Aorta (tissue), 5 donors: ENCODE measurements at regions not wholly inside any gene's neighbourhood (a gene's known extent, or its start where the extent isn't known, plus 50 kb on each side); places are given as distances from the start of the nearest gene placed in this dataset.

Experiments
- ATAC-seq: fragments of 200-7000 bp; cut with Tn5 transposase; one replicate; pipeline ENCODE4 v1.9.1; 2022; ENCODE audit warnings: moderate library complexity; ENCODE audit not compliant: low FRiP score
- DNase-seq, 2 donors: peaks; one replicate each; pipeline ENCODE4 v3.0.0-alpha.2; 2020
- H3K27ac ChIP-seq, 2 donors: one replicate each; pipeline ENCODE4 v1.5.1; 2013; ENCODE audit warnings: low read length in 2 of 2, mild to moderate bottlenecking in 2 of 2, moderate library complexity in 2 of 2, control low read depth in 1 of 2, inconsistent platforms in 1 of 2, low read depth in 1 of 2
- H3K27me3 ChIP-seq, 2 donors: one replicate each; pipeline ENCODE4 v1.6.1; 2013; ENCODE audit warnings: control low read depth in 1 of 2, low read length in 1 of 2, mild to moderate bottlenecking in 1 of 2, moderate library complexity in 1 of 2; ENCODE audit not compliant: insufficient read depth in 2 of 2, control insufficient read depth in 1 of 2
- H3K36me3 ChIP-seq, 2 donors: one replicate each; pipeline ENCODE4 v1.6.1; 2013; ENCODE audit warnings: control low read depth in 1 of 2, low read length in 1 of 2, mild to moderate bottlenecking in 1 of 2; ENCODE audit not compliant: insufficient read depth in 2 of 2, control insufficient read depth in 1 of 2
- H3K4me1 ChIP-seq, 2 donors: one replicate each; pipeline ENCODE4 v1.6.1; 2013; ENCODE audit warnings: low read length in 2 of 2, control low read depth in 1 of 2, mild to moderate bottlenecking in 1 of 2, moderate library complexity in 1 of 2; ENCODE audit not compliant: insufficient read depth in 2 of 2, control insufficient read depth in 1 of 2
- H3K4me3 ChIP-seq, 2 donors: one replicate each; pipeline ENCODE4 v1.5.1; 2013; ENCODE audit warnings: low read length in 2 of 2, control low read depth in 1 of 2, mild to moderate bottlenecking in 1 of 2
- H3K9me3 ChIP-seq: one replicate; pipeline ENCODE4 v1.6.1; 2013; ENCODE audit warnings: mild to moderate bottlenecking, low read length; ENCODE audit not compliant: control insufficient read depth
- WGBS, 2 donors: extraction: QIAGEN DNeasy Blood & Tissue Kit; methylation state at CpG; one replicate each; pipeline ENCODE4 v1.1.7; 2013; 5-methylcytosine and 5-hydroxymethylcytosine counted together
- intact Hi-C, 2 donors: fragments of 100-400 bp; cut with DNase I; formaldehyde crosslinking; loops; one replicate each; pipeline versions ENCODE4 v1.14.2 to v1.15.0; 2022
- donor health status: healthy with polysubstance abuse.
- donor health status: Bipolar disorder and iron deficiency.
- donor health status: DM: no; HTN: no; CAD: no.
- donor health status: DM: no; HTN: no; CAD: no.
- donor health status: DM: yes; HTN: yes; CAD: no.

DNA sequence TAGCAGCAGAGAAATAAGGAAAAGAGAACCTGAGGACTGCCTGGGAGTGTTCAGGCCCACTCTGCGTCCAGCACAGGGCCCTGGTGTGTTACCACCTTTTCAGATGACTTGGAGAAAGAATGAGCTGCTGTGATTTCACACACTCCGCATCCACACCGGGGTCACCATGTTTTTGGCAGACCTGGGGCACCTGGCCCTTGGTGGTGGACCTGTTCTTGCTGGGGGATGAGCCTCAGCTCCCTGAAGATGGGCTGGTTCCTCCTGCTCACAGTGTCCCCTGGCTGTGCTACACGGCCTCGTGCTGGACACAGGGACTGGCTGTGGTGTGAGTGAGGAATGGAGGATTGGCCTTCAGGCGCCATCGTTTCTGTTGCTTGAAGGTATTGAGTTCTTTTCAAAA is 1381.4 kb downstream of the TBC1D22A start:
- no peaks in the 10 kb centered on the region for H3K27me3 ChIP-seq
- H3K4me1 ChIP-seq = no peaks in the 10 kb centered on the region
- intact Hi-C loops = no loop called here
- 52 to 71% methylated on average over 7 of the region's 7 CpGs for WGBS, 2 donors
- no peaks in the 10 kb centered on the region for H3K9me3 ChIP-seq
- no peaks in the 10 kb centered on the region for H3K36me3 ChIP-seq
- DNase-seq = no peak
- ATAC-seq = no peak
- no peak overlapping the region for H3K4me3 ChIP-seq
- no peak overlapping the region for H3K27ac ChIP-seq

DNA sequence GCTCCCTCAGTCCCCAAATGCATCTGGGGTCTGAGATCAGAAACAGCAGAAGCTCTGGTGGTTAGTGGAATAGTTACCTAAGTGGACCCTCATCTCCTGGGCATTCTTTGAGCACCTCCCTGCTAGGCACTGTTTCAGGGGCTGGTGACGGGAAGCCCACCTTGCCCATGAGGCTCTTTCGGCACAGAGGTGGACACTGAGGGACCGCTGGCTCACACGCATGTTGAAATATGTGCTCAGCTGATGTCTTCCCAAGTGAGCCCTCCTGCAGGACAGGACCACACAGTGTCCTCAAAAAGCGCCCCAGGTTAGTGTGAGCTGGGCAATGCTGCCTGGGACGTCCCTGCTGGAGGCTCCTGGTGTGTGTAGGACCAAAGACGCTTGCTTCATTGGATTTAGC is 1379.9 kb downstream of the TBC1D22A start:
- Histone ChIP-seq H3K36me3 (no peaks in the 10 kb centered on the region), H3K9me3 (no peaks in the 10 kb centered on the region), H3K4me1 (no peaks in the 10 kb centered on the region), H3K4me3 (no peak overlapping the region), H3K27ac (no peak overlapping the region), H3K27me3 (no peaks in the 10 kb centered on the region)
- DNase-seq = no peak
- intact Hi-C loops = no loop called here
- no peak for ATAC-seq
- WGBS, 2 donors = 78 to 84% methylated on average over 7 of the region's 7 CpGs

DNA sequence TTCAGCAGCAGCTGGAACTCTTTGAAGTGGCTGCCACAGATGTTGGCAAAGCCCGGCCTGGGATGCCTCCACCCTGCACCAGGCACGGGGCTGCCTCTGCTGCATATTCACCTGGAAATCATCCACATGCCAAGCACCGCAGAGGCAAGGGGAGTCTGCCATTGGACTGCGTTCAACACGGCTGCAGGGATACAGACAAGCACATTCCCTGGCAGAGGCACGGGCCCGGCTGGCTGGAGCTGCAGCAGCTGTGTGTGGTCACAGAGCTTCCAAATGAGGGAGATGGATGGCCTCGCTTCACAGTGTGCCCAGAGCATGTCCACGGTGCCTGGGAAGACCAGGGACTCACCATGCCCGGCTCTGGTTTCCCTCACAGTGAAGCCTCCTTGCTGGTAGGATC is 1378.9 kb downstream of the TBC1D22A start:
- intact Hi-C loops = no loop called here
- no peaks in the 10 kb centered on the region for H3K9me3 ChIP-seq
- H3K4me3 ChIP-seq = no peak overlapping the region
- WGBS, 2 donors = 54 to 62% methylated on average over 10 of the region's 10 CpGs
- no peaks in the 10 kb centered on the region for H3K4me1 ChIP-seq
- no peaks in the 10 kb centered on the region for H3K36me3 ChIP-seq
- DNase-seq (no peak), ATAC-seq (no peak)
- no peak overlapping the region for H3K27ac ChIP-seq
- H3K27me3 ChIP-seq = no peaks in the 10 kb centered on the region

DNA sequence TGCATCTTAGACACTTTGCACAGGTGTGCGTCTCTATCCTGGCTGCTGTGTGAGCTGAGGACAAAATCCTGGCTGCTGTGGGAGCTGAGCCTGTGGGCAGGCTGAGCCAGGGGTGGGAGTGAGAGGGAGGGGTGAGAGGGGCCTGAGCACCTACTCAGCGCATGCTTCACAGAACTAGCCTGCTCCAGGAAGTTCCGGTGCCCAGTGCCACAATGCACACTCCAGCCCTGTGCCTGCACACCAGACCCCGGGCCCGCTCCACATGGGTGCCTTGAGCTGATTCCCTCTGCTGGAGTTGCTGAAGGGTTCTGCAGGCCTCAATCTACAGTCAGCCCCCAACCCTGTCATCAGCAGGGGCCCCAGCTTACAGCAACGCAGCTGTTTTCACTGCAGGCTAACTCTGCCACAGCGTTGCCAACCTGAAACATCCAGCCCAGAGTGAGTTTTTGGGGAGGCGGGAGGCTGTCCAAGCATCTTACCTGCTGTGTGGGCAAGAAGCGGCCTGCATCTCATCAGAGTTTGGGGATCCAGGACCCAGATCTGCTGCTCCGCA is 1377.9 kb downstream of the TBC1D22A start:
- Histone ChIP-seq H3K4me1 (no peaks in the 10 kb centered on the region), H3K27me3 (no peaks in the 10 kb centered on the region), H3K36me3 (no peaks in the 10 kb centered on the region), H3K9me3 (no peaks in the 10 kb centered on the region), H3K27ac (no peak overlapping the region), H3K4me3 (no peak overlapping the region)
- intact Hi-C loops = no loop called here
- DNase-seq (no peak), ATAC-seq (no peak)
- 84 to 90% methylated on average over 10 of the region's 10 CpGs for WGBS, 2 donors

DNA sequence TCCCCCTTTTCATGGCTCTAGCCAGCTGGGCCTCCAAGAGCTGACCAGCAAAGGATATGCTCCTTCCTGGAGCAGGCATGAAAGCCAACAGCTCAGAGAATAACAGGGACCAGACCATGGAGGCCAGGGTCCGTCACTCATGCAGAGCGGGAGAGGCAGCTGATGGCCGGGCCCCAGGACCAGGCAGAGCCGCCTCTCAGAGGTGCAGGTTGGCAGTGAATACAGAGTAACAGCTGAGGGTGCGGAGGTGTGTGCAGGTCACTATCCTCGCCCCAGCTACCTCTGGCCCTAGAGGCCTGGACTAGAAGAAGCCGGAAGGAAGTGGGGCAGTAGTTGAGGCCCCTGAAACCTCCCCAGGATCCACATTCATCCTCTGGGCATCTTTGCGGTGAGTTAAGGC is 1377.3 kb downstream of the TBC1D22A start:
- Histone ChIP-seq H3K4me3 (no peak overlapping the region), H3K27ac (no peak overlapping the region), H3K4me1 (no peaks in the 10 kb centered on the region), H3K36me3 (no peaks in the 10 kb centered on the region), H3K9me3 (no peaks in the 10 kb centered on the region), H3K27me3 (no peaks in the 10 kb centered on the region)
- WGBS, 2 donors = 76 to 84% methylated on average over 8 of the region's 8 CpGs
- ATAC-seq = no peak
- DNase-seq = no peak
- intact Hi-C loops = no loop called here

DNA sequence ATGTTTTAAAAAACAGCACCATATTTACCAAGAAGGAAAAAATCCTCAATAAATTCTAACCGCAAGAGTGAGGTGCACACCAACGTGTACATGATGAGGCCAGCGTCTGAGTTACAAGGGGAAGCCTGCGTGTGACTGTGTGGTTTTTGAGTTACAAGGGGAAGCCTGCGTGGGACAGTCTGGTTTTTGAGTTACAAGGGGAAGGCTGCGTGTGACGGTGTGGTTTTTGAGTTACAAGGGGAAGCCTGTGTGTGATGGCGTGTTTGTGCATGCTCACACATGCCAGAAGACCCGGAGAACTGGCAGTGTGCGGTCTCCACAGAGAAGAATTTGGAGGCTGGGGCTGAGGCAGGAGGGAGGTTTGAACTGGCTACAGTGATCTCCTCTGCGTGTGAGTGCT is 1376.4 kb downstream of the TBC1D22A start:
- 77 to 78% methylated on average over 11 of the region's 11 CpGs for WGBS, 2 donors
- H3K4me1 ChIP-seq = no peaks in the 10 kb centered on the region
- no peak overlapping the region for H3K27ac ChIP-seq
- H3K27me3 ChIP-seq = no peaks in the 10 kb centered on the region
- H3K36me3 ChIP-seq = no peaks in the 10 kb centered on the region
- no peak for ATAC-seq
- DNase-seq = no peak
- peaks cover under 1% of the 10 kb centered on the region for H3K9me3 ChIP-seq
- no peak overlapping the region for H3K4me3 ChIP-seq
- intact Hi-C loops = no loop called here

DNA sequence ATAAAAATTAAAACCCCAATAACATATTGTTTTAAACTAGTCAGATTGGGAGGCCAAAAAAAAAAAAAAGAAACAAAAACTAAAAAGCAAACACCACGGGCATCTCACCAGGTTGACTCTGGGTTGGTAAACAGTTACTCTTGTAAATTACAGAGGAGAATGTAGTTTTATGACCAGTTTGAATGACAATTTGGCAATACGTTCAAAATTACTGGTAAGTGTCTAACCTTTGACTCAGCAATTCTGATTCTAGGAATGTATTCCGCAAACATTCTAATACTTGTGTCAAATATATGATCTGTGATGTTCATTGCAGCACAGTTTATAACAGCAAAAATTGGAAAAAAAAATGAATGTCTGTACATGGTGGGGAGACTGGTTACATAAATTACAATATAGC is 1376.0 kb downstream of the TBC1D22A start:
- intact Hi-C loops = no loop called here
- no peaks in the 10 kb centered on the region for H3K27me3 ChIP-seq
- no peak overlapping the region for H3K27ac ChIP-seq
- no peaks in the 10 kb centered on the region for H3K4me1 ChIP-seq
- peaks cover 1% of the 10 kb centered on the region for H3K9me3 ChIP-seq
- WGBS, 2 donors = 43 to 51% methylated on average over 3 of the region's 3 CpGs
- H3K4me3 ChIP-seq = no peak overlapping the region
- ATAC-seq (no peak), DNase-seq (no peak)
- H3K36me3 ChIP-seq = no peaks in the 10 kb centered on the region

DNA sequence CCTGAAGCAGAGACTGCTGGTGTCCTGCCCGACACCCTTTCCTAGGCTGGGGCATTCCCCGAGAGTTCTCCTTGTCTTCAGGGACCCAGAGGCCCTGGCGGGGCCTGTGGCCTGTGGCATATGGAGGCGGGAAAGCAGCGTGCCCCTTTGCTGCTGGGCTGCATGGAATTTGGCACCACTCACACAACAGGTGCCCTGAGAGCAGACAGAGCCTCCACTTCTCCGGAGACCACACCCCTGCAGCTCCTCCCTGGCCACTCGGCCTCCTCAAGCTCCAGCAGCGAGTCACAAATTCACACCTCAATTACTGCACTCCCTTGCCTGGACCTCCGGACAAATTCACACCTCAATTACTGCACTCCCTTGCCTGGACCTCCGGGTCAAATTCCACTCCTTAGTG is 1375.2 kb downstream of the TBC1D22A start:
- DNase-seq (no peak), ATAC-seq (no peak)
- 25 to 43% methylated on average over 10 of the region's 10 CpGs for WGBS, 2 donors

DNA sequence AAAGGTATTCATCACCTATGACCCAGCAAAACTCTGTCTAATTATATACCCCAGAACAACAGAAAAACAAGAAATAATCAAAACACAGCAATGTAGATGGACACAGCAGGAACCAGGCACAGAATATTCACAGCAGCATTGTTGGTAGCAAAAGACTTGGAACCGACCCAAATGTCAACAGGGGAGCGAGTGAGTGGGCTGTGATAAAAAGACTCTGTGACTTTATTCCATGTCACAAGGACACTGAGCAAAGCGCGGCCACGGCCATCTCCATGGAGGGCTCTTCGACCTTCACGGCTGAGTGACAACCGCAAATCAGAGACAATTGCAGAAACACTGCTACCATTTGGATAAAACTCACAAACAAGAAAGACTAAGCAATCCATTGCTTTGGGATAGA is 1373.1 kb downstream of the TBC1D22A start:
- 69 to 72% methylated on average over 8 of the region's 8 CpGs for WGBS, 2 donors
- no peaks in the 10 kb centered on the region for H3K36me3 ChIP-seq
- intact Hi-C loops = no loop called here
- no peaks in the 10 kb centered on the region for H3K27me3 ChIP-seq
- no peak overlapping the region for H3K4me3 ChIP-seq
- no peak overlapping the region for H3K27ac ChIP-seq
- H3K9me3 ChIP-seq = peaks cover 1% of the 10 kb centered on the region
- DNase-seq (no peak), ATAC-seq (no peak)
- no peaks in the 10 kb centered on the region for H3K4me1 ChIP-seq

More for the DNA sequence above, 1375.2 kb downstream of the TBC1D22A start:
- Histone ChIP-seq H3K4me3 (no peak overlapping the region), H3K4me1 (no peaks in the 10 kb centered on the region), H3K27me3 (no peaks in the 10 kb centered on the region), H3K27ac (no peak overlapping the region), H3K9me3 (peaks cover 1% of the 10 kb centered on the region), H3K36me3 (no peaks in the 10 kb centered on the region)
- intact Hi-C loops = no loop called here
